GM23338 (cell line): ENCODE measurements at regions not wholly inside any gene's neighbourhood (a gene's known extent, or its start where the extent isn't known, plus 50 kb on each side); places are given as distances from the start of the nearest gene placed in this dataset.

Experiments used
- ATAC-seq: fragments of 200-7000 bp; cut with Tn5 transposase; 3 replicates; pipeline ENCODE4 v1.9.1; 2020
- DNase-seq: peaks from one replicate; pipeline ENCODE4 v3.0.0-alpha.2; 2015; ENCODE audit warnings: low spot score
- H2AFZ ChIP-seq: fragments of 200-600 bp; sonication (generic); 2 replicates; pipeline ENCODE4 v1.8.0; 2016; ENCODE audit warnings: antibody characterized with exemption, mild to moderate bottlenecking, moderate library complexity
- H3F3A ChIP-seq: fragments of 200-600 bp; sonication (generic); replicated peaks from 2 replicates; pipeline ENCODE4 v1.8.0; 2017; ENCODE audit warnings: antibody characterized with exemption, mixed run types, low read depth
- H3K27ac ChIP-seq: fragments of 200-600 bp; sonication (generic); 2 replicates; pipeline ENCODE4 v1.6.1; 2016; ENCODE audit warnings: low read depth
- H3K27me3 ChIP-seq: fragments of 200-600 bp; sonication (generic); 2 replicates; pipeline ENCODE4 v1.8.0; 2016; ENCODE audit warnings: mild to moderate bottlenecking, mixed run types, moderate library complexity; ENCODE audit not compliant: insufficient read depth
- H3K36me3 ChIP-seq: fragments of 200-600 bp; sonication (generic); 2 replicates; pipeline ENCODE4 v1.8.0; 2016; ENCODE audit warnings: mild to moderate bottlenecking; ENCODE audit not compliant: insufficient read depth
- H3K4me1 ChIP-seq: fragments of 200-600 bp; sonication (generic); 2 replicates; pipeline ENCODE4 v1.8.0; 2016; ENCODE audit warnings: mild to moderate bottlenecking, moderate library complexity; ENCODE audit not compliant: insufficient read depth
- H3K4me2 ChIP-seq: fragments of 200-600 bp; sonication (generic); 2 replicates; pipeline ENCODE4 v1.7.1; 2017; ENCODE audit warnings: mixed run types
- H3K4me3 ChIP-seq: fragments of 200-600 bp; sonication (generic); 2 replicates; pipeline ENCODE4 v1.6.1; 2016; ENCODE audit warnings: mixed run types
- H3K79me2 ChIP-seq: fragments of 200-600 bp; sonication (generic); replicated peaks from 2 replicates; pipeline ENCODE4 v1.8.0; 2017; ENCODE audit warnings: mild to moderate bottlenecking; ENCODE audit not compliant: insufficient read depth
- H3K9me2 ChIP-seq: fragments of 200-600 bp; sonication (generic); 2 replicates; pipeline ENCODE4 v1.8.0; 2017; ENCODE audit not compliant: insufficient read depth
- H4K20me1 ChIP-seq: fragments of 200-600 bp; sonication (generic); replicated peaks from 2 replicates; pipeline ENCODE4 v1.8.0; 2017; ENCODE audit warnings: mild to moderate bottlenecking; ENCODE audit not compliant: insufficient read depth
- H3K27ac Mint-ChIP-seq: 2 replicates; pipeline ENCODE4 v1.8.0; 2020; ENCODE audit warnings: inconsistent platforms, mild to moderate bottlenecking, moderate library complexity, mixed read lengths
- H3K27me3 Mint-ChIP-seq: 3 replicates; pipeline ENCODE4 v1.8.0; 2022; ENCODE audit warnings: low read depth, mild to moderate bottlenecking, moderate library complexity, mixed read lengths, inconsistent platforms; ENCODE audit not compliant: insufficient read depth, poor library complexity
- H3K36me3 Mint-ChIP-seq: 3 replicates; pipeline ENCODE4 v1.8.0; 2021; ENCODE audit warnings: low read depth, mild to moderate bottlenecking, inconsistent platforms, moderate library complexity, mixed read lengths
- H3K4me1 Mint-ChIP-seq: 3 replicates; pipeline ENCODE4 v1.8.0; 2020; ENCODE audit warnings: mild to moderate bottlenecking, inconsistent platforms, mixed read lengths
- H3K4me3 Mint-ChIP-seq: 3 replicates; pipeline ENCODE4 v1.8.0; 2021; ENCODE audit warnings: moderate library complexity, mild to moderate bottlenecking, inconsistent platforms, mixed read lengths
- H3K9me3 Mint-ChIP-seq: 3 replicates; pipeline ENCODE4 v1.8.0; 2020; ENCODE audit warnings: moderate library complexity, mild to moderate bottlenecking, inconsistent platforms, mixed read lengths
- CREB1 ChIP-seq: fragments of 250-450 bp; sonication (Bioruptor Pico); IDR thresholded peaks from 2 replicates; pipeline ENCODE4 v1.5.0; 2020; ENCODE audit warnings: low read depth, mild to moderate bottlenecking, moderate library complexity
- ETS1 ChIP-seq: IDR thresholded peaks from 2 replicates; pipeline ENCODE4 v1.6.1; 2016; ENCODE audit warnings: antibody characterized with exemption
- EZH2 ChIP-seq: fragments of 200-600 bp; sonication (generic); IDR thresholded peaks from one replicate; pipeline ENCODE4 v1.8.0; 2017; ENCODE audit warnings: antibody characterized with exemption, mild to moderate bottlenecking, low read depth; ENCODE audit not compliant: unreplicated experiment
- NANOG ChIP-seq: IDR thresholded peaks from 2 replicates; pipeline ENCODE4 v1.6.1; 2016; ENCODE audit warnings: antibody characterized with exemption, borderline replicate concordance
- REST ChIP-seq: IDR thresholded peaks from one replicate; pipeline ENCODE4 v1.6.1; 2018; ENCODE audit warnings: antibody characterized with exemption; ENCODE audit not compliant: unreplicated experiment
- STAT1 ChIP-seq: IDR thresholded peaks from one replicate; pipeline ENCODE4 v1.6.1; 2016; ENCODE audit warnings: antibody characterized with exemption; ENCODE audit not compliant: unreplicated experiment
- ZNF114 ChIP-seq: fragments of 250-450 bp; sonication (Bioruptor Pico); IDR thresholded peaks from 2 replicates; pipeline ENCODE4 v1.5.0; 2020; ENCODE audit warnings: mild to moderate bottlenecking, moderate library complexity
- ZNF462 ChIP-seq: fragments of 250-450 bp; sonication (Bioruptor Pico); IDR thresholded peaks from 2 replicates; pipeline ENCODE4 v1.5.0; 2020; ENCODE audit warnings: mild to moderate bottlenecking, moderate library complexity

- TF ChIP-seq ZNF462 (CRISPR knock-in tag), result no peak
These were observed 423.2 kb upstream of the PCDH15 start (continued) for GRCh38 chr10:55224007-55224781.

GRCh38 chr10:55223352-55223751 lies 422.3 kb upstream of the PCDH15 start:
- H3K9me3 Mint-ChIP-seq, result no peaks in the 10 kb centered on the region
- Histone ChIP-seq H3K36me3 (no peaks in the 10 kb centered on the region), H3K4me3 (no peak overlapping the region), H4K20me1 (no peaks in the 10 kb centered on the region), H3K9me2 (no peaks in the 10 kb centered on the region), H3K27ac (no peak overlapping the region), H3K79me2 (no peaks in the 10 kb centered on the region), H2AFZ (no peak overlapping the region), H3F3A (no peaks in the 10 kb centered on the region), H3K27me3 (no peaks in the 10 kb centered on the region), H3K4me1 (no peaks in the 10 kb centered on the region), H3K4me2 (no peak overlapping the region)
- no peak overlapping the region for H3K4me3 Mint-ChIP-seq
- no peak for DNase-seq
- no peaks in the 10 kb centered on the region for H3K27me3 Mint-ChIP-seq
- no peaks in the 10 kb centered on the region for H3K4me1 Mint-ChIP-seq
- no peak for ATAC-seq
- no peak overlapping the region for H3K27ac Mint-ChIP-seq
- no peaks in the 10 kb centered on the region for H3K36me3 Mint-ChIP-seq
- TF ChIP-seq EZH2 (no peak), REST (no peak), ZNF114 (CRISPR knock-in tag) (no peak), CREB1 (no peak), STAT1 (no peak), NANOG (no peak), ETS1 (no peak)
